HepG2 (cell line): ENCODE measurements at regions not wholly inside any gene's neighbourhood (a gene's known extent, or its start where the extent isn't known, plus 50 kb on each side); places are given as distances from the start of the nearest gene placed in this dataset.

Experiments
- AHDC1 ChIP-seq: sonication (generic); formaldehyde crosslinking; IDR thresholded peaks from 2 replicates; pipeline ENCODE4 v1.5.1; 2020; ENCODE audit warnings: mild to moderate bottlenecking, missing genetic modification reagents, borderline replicate concordance
- ARHGAP35 ChIP-seq: sonication (generic); formaldehyde crosslinking; IDR thresholded peaks from 2 replicates; pipeline ENCODE4 v1.9.0; 2022; ENCODE audit warnings: mild to moderate bottlenecking, inconsistent platforms, moderate library complexity, missing genetic modification reagents, borderline replicate concordance
- CCAR2 ChIP-seq: fragments of 200-400 bp; formaldehyde crosslinking; optimal IDR thresholded peaks from 2 replicates; pipeline ENCODE3; 2018; ENCODE audit warnings: low read depth, mild to moderate bottlenecking, low read length, moderate library complexity
- CCDC6 ChIP-seq: sonication (generic); formaldehyde crosslinking; IDR thresholded peaks from 2 replicates; pipeline ENCODE4 v1.8.1; 2022; ENCODE audit warnings: mild to moderate bottlenecking, missing genetic modification reagents, moderate library complexity
- CREBL2 ChIP-seq: sonication (generic); formaldehyde crosslinking; IDR thresholded peaks from 2 replicates; pipeline ENCODE4 v1.8.1; 2023; ENCODE audit warnings: missing genetic modification reagents, mild to moderate bottlenecking, borderline replicate concordance
- ETV6 ChIP-seq: sonication (generic); formaldehyde crosslinking; conservative IDR thresholded peaks from 2 replicates; pipeline ENCODE4 v1.4.0; 2020; ENCODE audit warnings: missing genetic modification reagents
- MTERF4 ChIP-seq: sonication (generic); formaldehyde crosslinking; IDR thresholded peaks from 2 replicates; pipeline ENCODE4 v1.8.0; 2023; ENCODE audit warnings: mild to moderate bottlenecking, missing genetic modification reagents
- RAD21 ChIP-seq: fragments of 450-650 bp; formaldehyde crosslinking; IDR thresholded peaks from 2 replicates; pipeline ENCODE4 v1.5.0; 2020; ENCODE audit warnings: mild to moderate bottlenecking
- TAF1 ChIP-seq: sonication (generic); formaldehyde crosslinking; IDR thresholded peaks from 2 replicates; pipeline ENCODE4 v1.4.0; 2020; ENCODE audit warnings: missing genetic modification reagents
- TGIF2 ChIP-seq: IDR thresholded peaks from 2 replicates; pipeline ENCODE4 v1.6.1; 2016; ENCODE audit warnings: control low read depth, missing compliant biosample characterization
- ZBTB14 ChIP-seq: sonication (generic); formaldehyde crosslinking; IDR thresholded peaks from 2 replicates; pipeline ENCODE4 v1.4.0; 2020; ENCODE audit warnings: missing genetic modification reagents
- ZNF326 ChIP-seq: sonication (generic); formaldehyde crosslinking; IDR thresholded peaks from 2 replicates; pipeline ENCODE4 v1.4.0; 2020; ENCODE audit warnings: missing genetic modification reagents, borderline replicate concordance
- ZNF430 ChIP-seq: sonication (generic); formaldehyde crosslinking; IDR thresholded peaks from 2 replicates; pipeline ENCODE4 v1.9.0; 2021; ENCODE audit warnings: mild to moderate bottlenecking, missing genetic modification reagents
- ZNF546 ChIP-seq: sonication (generic); formaldehyde crosslinking; conservative IDR thresholded peaks from 2 replicates; pipeline ENCODE4 v1.8.1; 2023; ENCODE audit warnings: mild to moderate bottlenecking, missing genetic modification reagents
- ZNF879 ChIP-seq: sonication (generic); formaldehyde crosslinking; IDR thresholded peaks from 2 replicates; pipeline ENCODE4 v1.8.1; 2023; ENCODE audit warnings: missing genetic modification reagents
- TF ChIP-seq, protein P1 (sequence below): sonication (generic); formaldehyde crosslinking; IDR thresholded peaks from 2 replicates; pipeline ENCODE4 v1.5.1; 2020; ENCODE audit warnings: missing genetic modification reagents, mild to moderate bottlenecking, borderline replicate concordance
- TF ChIP-seq, protein P2 (sequence below): sonication (generic); formaldehyde crosslinking; IDR thresholded peaks from 2 replicates; pipeline ENCODE4 v1.8.1; 2023; ENCODE audit warnings: missing genetic modification reagents, inconsistent platforms, borderline replicate concordance
- TF ChIP-seq, protein P3 (sequence below): sonication (generic); formaldehyde crosslinking; IDR thresholded peaks from 2 replicates; pipeline ENCODE4 v1.4.0; 2020; ENCODE audit warnings: missing genetic modification reagents; ENCODE audit errors: not compliant biosample characterization

DNA sequence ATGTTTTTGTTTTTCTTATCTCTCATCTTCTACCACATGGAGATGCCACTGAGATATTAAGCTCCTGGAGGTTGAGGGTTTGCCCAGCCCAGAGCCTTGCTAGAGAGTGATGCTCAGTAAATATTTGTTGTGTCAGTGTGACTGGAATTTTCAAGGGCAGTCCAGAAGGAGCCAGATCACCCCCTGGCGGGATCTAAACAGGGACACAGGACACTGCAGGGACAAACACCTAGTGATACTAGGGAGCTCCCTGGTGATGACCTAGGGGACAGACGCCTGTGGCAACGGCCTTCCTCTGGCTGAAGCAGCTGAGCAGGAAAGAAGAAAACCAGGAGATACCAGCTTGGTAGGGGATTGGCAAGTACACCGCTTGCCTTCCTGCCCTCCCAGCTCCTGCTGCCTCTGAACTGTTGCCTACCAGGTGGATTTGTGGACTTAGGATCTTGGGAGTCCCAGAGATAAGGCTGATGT is 714.4 kb upstream of the TBX3 start (continued):
- TF ChIP-seq AHDC1 (CRISPR knock-in tag): no peak
- TF ChIP-seq ZNF326 (CRISPR knock-in tag): no peak
- no peak for TF ChIP-seq ZBTB14 (CRISPR knock-in tag)
- TF ChIP-seq, protein P1, sequence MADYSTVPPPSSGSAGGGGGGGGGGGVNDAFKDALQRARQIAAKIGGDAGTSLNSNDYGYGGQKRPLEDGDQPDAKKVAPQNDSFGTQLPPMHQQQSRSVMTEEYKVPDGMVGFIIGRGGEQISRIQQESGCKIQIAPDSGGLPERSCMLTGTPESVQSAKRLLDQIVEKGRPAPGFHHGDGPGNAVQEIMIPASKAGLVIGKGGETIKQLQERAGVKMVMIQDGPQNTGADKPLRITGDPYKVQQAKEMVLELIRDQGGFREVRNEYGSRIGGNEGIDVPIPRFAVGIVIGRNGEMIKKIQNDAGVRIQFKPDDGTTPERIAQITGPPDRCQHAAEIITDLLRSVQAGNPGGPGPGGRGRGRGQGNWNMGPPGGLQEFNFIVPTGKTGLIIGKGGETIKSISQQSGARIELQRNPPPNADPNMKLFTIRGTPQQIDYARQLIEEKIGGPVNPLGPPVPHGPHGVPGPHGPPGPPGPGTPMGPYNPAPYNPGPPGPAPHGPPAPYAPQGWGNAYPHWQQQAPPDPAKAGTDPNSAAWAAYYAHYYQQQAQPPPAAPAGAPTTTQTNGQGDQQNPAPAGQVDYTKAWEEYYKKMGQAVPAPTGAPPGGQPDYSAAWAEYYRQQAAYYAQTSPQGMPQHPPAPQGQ (CRISPR knock-in tag): no peak
- no peak for TF ChIP-seq MTERF4 (CRISPR knock-in tag)
- no peak for TF ChIP-seq CCDC6 (CRISPR knock-in tag)
- TF ChIP-seq TAF1 (CRISPR knock-in tag): no peak
- TF ChIP-seq CCAR2: no peak
- no peak for TF ChIP-seq ZNF430
- peak; percentile 97 for TF ChIP-seq RAD21 (CRISPR knock-in tag)
- TF ChIP-seq ZNF879: no peak
- TF ChIP-seq, protein P2, sequence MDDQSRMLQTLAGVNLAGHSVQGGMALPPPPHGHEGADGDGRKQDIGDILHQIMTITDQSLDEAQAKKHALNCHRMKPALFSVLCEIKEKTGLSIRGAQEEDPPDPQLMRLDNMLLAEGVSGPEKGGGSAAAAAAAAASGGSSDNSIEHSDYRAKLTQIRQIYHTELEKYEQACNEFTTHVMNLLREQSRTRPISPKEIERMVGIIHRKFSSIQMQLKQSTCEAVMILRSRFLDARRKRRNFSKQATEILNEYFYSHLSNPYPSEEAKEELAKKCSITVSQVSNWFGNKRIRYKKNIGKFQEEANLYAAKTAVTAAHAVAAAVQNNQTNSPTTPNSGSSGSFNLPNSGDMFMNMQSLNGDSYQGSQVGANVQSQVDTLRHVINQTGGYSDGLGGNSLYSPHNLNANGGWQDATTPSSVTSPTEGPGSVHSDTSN (CRISPR knock-in tag): no peak
- peak; percentile 64; the same call in 1 of the 2 replicates for TF ChIP-seq TGIF2 (CRISPR knock-in tag)
- TF ChIP-seq ARHGAP35 (CRISPR knock-in tag): no peak
- no peak; the same call in 1 of the 2 replicates for TF ChIP-seq ETV6 (CRISPR knock-in tag)
- TF ChIP-seq, protein P3, sequence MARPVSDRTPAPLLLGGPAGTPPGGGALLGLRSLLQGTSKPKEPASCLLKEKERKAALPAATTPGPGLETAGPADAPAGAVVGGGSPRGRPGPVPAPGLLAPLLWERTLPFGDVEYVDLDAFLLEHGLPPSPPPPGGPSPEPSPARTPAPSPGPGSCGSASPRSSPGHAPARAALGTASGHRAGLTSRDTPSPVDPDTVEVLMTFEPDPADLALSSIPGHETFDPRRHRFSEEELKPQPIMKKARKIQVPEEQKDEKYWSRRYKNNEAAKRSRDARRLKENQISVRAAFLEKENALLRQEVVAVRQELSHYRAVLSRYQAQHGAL (CRISPR knock-in tag): no peak
- no peak for TF ChIP-seq CREBL2 (CRISPR knock-in tag)
- no peak for TF ChIP-seq ZNF546 (CRISPR knock-in tag)
